Panc1 (cell line): ENCODE measurements at regions not wholly inside any gene's neighbourhood (a gene's known extent, or its start where the extent isn't known, plus 50 kb on each side); places are given as distances from the start of the nearest gene placed in this dataset.

ENCODE experiments used
- ATAC-seq: fragments of 200-7000 bp; cut with Tn5 transposase; 2 replicates; pipeline ENCODE4 v1.9.1; 2020; ENCODE audit warnings: mild to moderate bottlenecking, moderate library complexity
- BruUV-seq: library from RNA; stranded (reverse); fragments of 400-500 nt; replicated peaks from 2 replicates; lab custom pipeline; 2021; lab: Mats Ljungman, UMichigan
- CTCF ChIA-PET: fragments of 300-600 bp; sonication (Branson Sonifier 250); formaldehyde crosslinking; loops from one replicate; lab custom pipeline; 2022; ENCODE audit warnings: antibody characterized with exemption; lab: Charles Lee
- POLR2A ChIA-PET: fragments of 300-600 bp; sonication (Branson Sonifier 250); formaldehyde crosslinking; loops from one replicate; lab custom pipeline; 2022; ENCODE audit warnings: antibody characterized with exemption; lab: Charles Lee
- DNase-seq: peaks from one replicate; pipeline ENCODE4 v3.0.0-alpha.2; 2010; ENCODE audit warnings: low read depth, low spot score
- H3K27ac ChIP-seq: 2 replicates; pipeline ENCODE4 v1.5.1; 2011; ENCODE audit warnings: mild to moderate bottlenecking, low read length, inconsistent platforms
- H3K27me3 ChIP-seq: fragments of 200-500 bp; sonication (Bioruptor generic); 2 replicates; pipeline ENCODE4 v1.6.0; 2014; ENCODE audit warnings: low read length, inconsistent platforms; ENCODE audit not compliant: control insufficient read depth, insufficient read depth
- H3K36me3 ChIP-seq: fragments of 200-500 bp; sonication (Bioruptor generic); 2 replicates; pipeline ENCODE4 v1.5.1; 2014; ENCODE audit warnings: inconsistent platforms, mild to moderate bottlenecking, low read length, moderate library complexity; ENCODE audit not compliant: control insufficient read depth, insufficient read depth
- H3K4me1 ChIP-seq: 2 replicates; pipeline ENCODE4 v1.5.1; 2011; ENCODE audit warnings: inconsistent platforms, mild to moderate bottlenecking, low read length, moderate library complexity; ENCODE audit not compliant: control insufficient read depth, insufficient read depth
- H3K4me3 ChIP-seq, 2 experiments: 2 replicates each; pipeline ENCODE4 v1.5.1; 2011 to 2012; ENCODE audit warnings: low read depth in 2 of 2, low read length in 2 of 2, mild to moderate bottlenecking in 2 of 2, inconsistent platforms in 1 of 2, moderate library complexity in 1 of 2
- H3K9me3 ChIP-seq: fragments of 200-500 bp; sonication (Bioruptor generic); 2 replicates; pipeline ENCODE4 v1.5.1; 2014; ENCODE audit warnings: low read depth, mild to moderate bottlenecking, inconsistent platforms, low read length, moderate library complexity; ENCODE audit not compliant: control insufficient read depth, insufficient read depth
- CTCF ChIP-seq: fragments of 450-650 bp; IDR thresholded peaks from 2 replicates; pipeline ENCODE4 v1.5.1; 2017; ENCODE audit warnings: mild to moderate bottlenecking
- POLR2AphosphoS5 ChIP-seq: IDR thresholded peaks from 2 replicates; pipeline ENCODE4 v1.6.1; 2012; ENCODE audit warnings: mild to moderate bottlenecking, low read depth, low read length, moderate library complexity
- REST ChIP-seq, 2 experiments: IDR thresholded peaks; 2 replicates each; pipeline ENCODE4 v1.6.1; 2011 to 2012; ENCODE audit warnings: low read depth in 2 of 2, control low read depth in 1 of 2, low read length in 1 of 2, mild to moderate bottlenecking in 1 of 2, moderate library complexity in 1 of 2; ENCODE audit not compliant: insufficient read depth in 1 of 2
- SIN3A ChIP-seq: IDR thresholded peaks from 2 replicates; pipeline ENCODE4 v1.6.1; 2012; ENCODE audit warnings: low read depth, mild to moderate bottlenecking, low read length, moderate library complexity, borderline replicate concordance; ENCODE audit not compliant: insufficient read depth
- TCF7L2 ChIP-seq: IDR thresholded peaks from 2 replicates; pipeline ENCODE4 v1.6.1; 2011; ENCODE audit warnings: mild to moderate bottlenecking, low read depth, low read length, inconsistent platforms
- in situ Hi-C: cut with HindIII; loops from 2 replicates; pipeline ENCODE4 v1.10.0; 2016; ENCODE audit warnings: low sequenced_read_pairs, low pct_unique_long_range_greater_than_20kb
- intact Hi-C: fragments of 100-400 bp; cut with micrococcal nuclease; formaldehyde crosslinking; loops from one replicate; pipeline ENCODE4 v1.10.0; 2022; ENCODE audit not compliant: unreplicated experiment

DNA sequence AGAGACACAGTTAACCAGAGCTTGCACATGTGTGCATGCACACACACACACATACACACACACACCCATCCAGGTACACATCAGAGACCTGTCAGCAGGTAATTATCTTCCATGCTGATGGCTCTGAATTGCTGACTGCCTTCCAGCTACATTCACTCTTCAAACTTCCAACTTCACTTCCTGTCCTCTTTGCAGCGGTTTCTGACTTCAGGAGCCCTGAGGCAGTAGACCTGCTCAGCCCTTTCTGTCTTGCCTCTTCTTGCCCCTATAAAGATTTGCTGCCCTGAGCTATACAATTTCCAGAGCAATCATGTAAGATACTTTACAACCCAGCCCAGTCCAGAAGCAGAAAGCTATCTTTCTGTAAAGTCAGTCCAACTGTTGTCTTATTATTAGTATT lies 310.2 kb downstream of the FGFR2 start:
- Histone ChIP-seq H3K27me3 (peaks cover 11% of the 10 kb centered on the region), H3K27ac (no peak overlapping the region), H3K36me3 (no peaks in the 10 kb centered on the region), H3K9me3 (no peaks in the 10 kb centered on the region), H3K4me1 (0 out of 2 replicates have a peak, but pooled peaks cover 2% of the 10 kb centered on the region), H3K4me3 (no peak overlapping the region)
- TF ChIP-seq CTCF (no peak), TCF7L2 (no peak), POLR2AphosphoS5 (no peak), SIN3A (no peak), REST (IDR thresholded peaks at IDR 0.05; ENCODE audit: insufficient read depth in 1 of 2, low read depth in 2 of 2, low read length in 1 of 2) (no peak)
- no TSS peak for BruUV-seq
- ChIA-PET CTCF (no interaction called here), POLR2A (no interaction called here)
- no peak for DNase-seq
- no peak for ATAC-seq
- in situ Hi-C loops (no loop called here), intact Hi-C loops (no loop called here)

GRCh38 chr10:121288864-121289661 lies 309.2 kb downstream of the FGFR2 start:
- TF ChIP-seq SIN3A (no peak), POLR2AphosphoS5 (no peak), TCF7L2 (no peak), REST (IDR thresholded peaks at IDR 0.05; ENCODE audit: insufficient read depth in 1 of 2, low read depth in 2 of 2, low read length in 1 of 2) (no peak), CTCF (no peak)
- in situ Hi-C loops (no loop called here), intact Hi-C loops (no loop called here)
- no peak for ATAC-seq
- Histone ChIP-seq H3K4me3 (no peak overlapping the region), H3K27me3 (peaks cover 14% of the 10 kb centered on the region), H3K36me3 (no peaks in the 10 kb centered on the region), H3K27ac (no peak overlapping the region), H3K4me1 (0 out of 2 replicates have a peak, but pooled peaks cover 2% of the 10 kb centered on the region), H3K9me3 (no peaks in the 10 kb centered on the region)
- BruUV-seq: no TSS peak
- ChIA-PET POLR2A (interaction anchor here (0.6 kb wide), 1 partner anchor 284 kb away, joined by 4 read pairs; no protein-coding TSS in a partner anchor), CTCF (no interaction called here)
- DNase-seq: no peak
